WERI-Rb-1 (cell line): ENCODE measurements at regions not wholly inside any gene's neighbourhood (a gene's known extent, or its start where the extent isn't known, plus 50 kb on each side); places are given as distances from the start of the nearest gene placed in this dataset.

Source experiments
- DNase-seq: peaks from one replicate; pipeline ENCODE4 v3.0.0-alpha.2; 2020
- H3K27ac ChIP-seq: fragments of 250-450 bp; sonication (Bioruptor Pico); 2 replicates; pipeline ENCODE4 v1.5.1; 2020; ENCODE audit warnings: mild to moderate bottlenecking, moderate library complexity
- H3K27me3 ChIP-seq: fragments of 250-450 bp; sonication (Bioruptor Pico); 2 replicates; pipeline ENCODE4 v1.5.1; 2021; ENCODE audit warnings: mild to moderate bottlenecking, low read depth, moderate library complexity; ENCODE audit not compliant: insufficient read depth, severe bottlenecking
- H3K36me3 ChIP-seq: fragments of 250-450 bp; sonication (Bioruptor Pico); 2 replicates; pipeline ENCODE4 v1.5.1; 2020; ENCODE audit warnings: mild to moderate bottlenecking, moderate library complexity
- H3K4me3 ChIP-seq: 2 replicates; pipeline ENCODE4 v1.5.1; 2011; ENCODE audit warnings: low read depth, mild to moderate bottlenecking, control low read depth, low read length
- H3K9me3 ChIP-seq: fragments of 250-450 bp; sonication (Bioruptor Pico); 2 replicates; pipeline ENCODE4 v1.5.1; 2021; ENCODE audit warnings: mild to moderate bottlenecking, moderate library complexity; ENCODE audit not compliant: severe bottlenecking
- CTCF ChIP-seq: IDR thresholded peaks from 2 replicates; pipeline ENCODE4 v1.5.1; 2011; ENCODE audit warnings: low read depth, mild to moderate bottlenecking, control low read depth, inconsistent platforms, low read length

GRCh38 chr6:93684339-93684738, 265.0 kb upstream of the EPHA7 start:
- H3K27ac ChIP-seq, result no peak overlapping the region
- no peaks in the 10 kb centered on the region for H3K36me3 ChIP-seq
- H3K4me3 ChIP-seq, result no peak overlapping the region
- no peaks in the 10 kb centered on the region for H3K9me3 ChIP-seq
- no peak for DNase-seq
- TF ChIP-seq CTCF, result no peak
- H3K27me3 ChIP-seq, result no peaks in the 10 kb centered on the region

- H3K36me3 ChIP-seq, result no peaks in the 10 kb centered on the region
- no peak overlapping the region for H3K4me3 ChIP-seq
- H3K27ac ChIP-seq, result no peak overlapping the region
- H3K27me3 ChIP-seq, result no peaks in the 10 kb centered on the region
- DNase-seq, result no peak
- H3K9me3 ChIP-seq, result no peaks in the 10 kb centered on the region
- TF ChIP-seq CTCF, result no peak
Measured at GRCh38 chr6:93679836-93680235, 260.5 kb upstream of the EPHA7 start.

- Histone ChIP-seq H3K9me3 (no peaks in the 10 kb centered on the region), H3K36me3 (no peaks in the 10 kb centered on the region), H3K4me3 (no peak overlapping the region), H3K27me3 (no peaks in the 10 kb centered on the region), H3K27ac (no peak overlapping the region)
- no peak for TF ChIP-seq CTCF
- DNase-seq, result no peak
Measured at GRCh38 chr6:93678841-93679454, 259.6 kb upstream of the EPHA7 start.

- Histone ChIP-seq H3K36me3 (no peaks in the 10 kb centered on the region), H3K9me3 (no peaks in the 10 kb centered on the region), H3K27me3 (no peaks in the 10 kb centered on the region), H3K4me3 (no peak overlapping the region), H3K27ac (no peak overlapping the region)
- no peak for DNase-seq
- TF ChIP-seq CTCF, result no peak
Measured at GRCh38 chr6:93677264-93677965, 258.1 kb upstream of the EPHA7 start.

GRCh38 chr6:93676581-93676980, 257.2 kb upstream of the EPHA7 start:
- Histone ChIP-seq H3K36me3 (no peaks in the 10 kb centered on the region), H3K4me3 (no peak overlapping the region), H3K9me3 (no peaks in the 10 kb centered on the region), H3K27ac (no peak overlapping the region), H3K27me3 (no peaks in the 10 kb centered on the region)
- no peak for TF ChIP-seq CTCF
- DNase-seq, result no peak
